GM18505 (cell line): ENCODE measurements at regions not wholly inside any gene's neighbourhood (a gene's known extent, or its start where the extent isn't known, plus 50 kb on each side); places are given as distances from the start of the nearest gene placed in this dataset.
"Not testable (repeated sequence)": the region's sequence is repeated elsewhere in the genome, so short reads cannot be mapped to it uniquely, and the experiment has no call there.

ENCODE experiments used
- ATAC-seq: cut with Tn5 transposase; IDR thresholded peaks from one replicate; pipeline ENCODE4 v1.9.1; 2021; ENCODE audit not compliant: unreplicated experiment
- POLR2A ChIP-seq: IDR thresholded peaks from 4 replicates; pipeline ENCODE4 v1.6.1; 2011; ENCODE audit warnings: borderline replicate concordance; ENCODE audit not compliant: insufficient read depth, insufficient read length; ENCODE audit errors: extremely low read depth

- no peak for TF ChIP-seq POLR2A
- ATAC-seq: no peak
Measured at GRCh38 chr9:124132671-124133147, 121.1 kb downstream of the LHX2 start.

DNA sequence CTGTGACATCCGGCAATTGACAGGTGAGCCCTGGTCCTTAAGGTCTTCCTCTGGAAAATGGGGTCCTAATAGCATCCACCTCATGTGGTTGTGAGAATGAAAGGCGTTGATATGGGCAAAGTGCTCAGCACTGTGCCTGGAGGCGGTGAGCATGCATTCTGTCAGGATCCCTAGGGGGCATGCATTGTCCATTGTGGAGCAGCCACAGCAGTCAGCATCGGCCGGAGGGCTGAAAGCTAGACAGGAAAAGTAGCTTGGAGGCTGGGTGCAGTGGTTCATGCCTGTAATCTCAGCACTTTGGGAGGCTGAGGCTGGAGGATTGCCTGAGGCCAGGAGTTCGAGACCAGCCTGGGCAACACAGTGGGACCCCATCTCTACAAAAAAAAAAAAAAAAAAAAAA, 122.2 kb downstream of the LHX2 start:
- TF ChIP-seq POLR2A: no peak
- ATAC-seq: no peak

DNA sequence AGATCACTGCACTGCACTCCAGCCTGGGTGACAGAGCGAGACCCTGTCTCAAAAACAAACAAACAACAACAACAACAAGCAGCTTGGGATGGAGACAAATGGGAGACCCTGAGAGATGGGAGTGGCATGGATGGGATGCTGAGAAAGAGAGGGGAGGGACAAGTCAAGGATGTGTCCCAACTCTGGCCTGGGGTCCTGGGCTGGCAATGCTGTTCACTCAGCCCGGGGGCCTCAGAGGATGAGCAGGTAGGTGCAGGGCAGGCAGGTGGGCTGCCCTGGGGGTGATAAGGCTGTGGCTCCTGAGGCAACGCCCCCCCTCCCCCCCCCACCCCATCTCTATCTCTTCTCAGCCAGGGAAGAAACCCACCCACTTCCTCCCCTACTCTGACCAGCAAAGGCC, 123.0 kb downstream of the LHX2 start:
- TF ChIP-seq POLR2A: no peak
- ATAC-seq: no peak

- no peak for TF ChIP-seq POLR2A
- no peak for ATAC-seq
Measured at GRCh38 chr9:124135813-124136365, 121.9 kb upstream of the NEK6 start.

DNA sequence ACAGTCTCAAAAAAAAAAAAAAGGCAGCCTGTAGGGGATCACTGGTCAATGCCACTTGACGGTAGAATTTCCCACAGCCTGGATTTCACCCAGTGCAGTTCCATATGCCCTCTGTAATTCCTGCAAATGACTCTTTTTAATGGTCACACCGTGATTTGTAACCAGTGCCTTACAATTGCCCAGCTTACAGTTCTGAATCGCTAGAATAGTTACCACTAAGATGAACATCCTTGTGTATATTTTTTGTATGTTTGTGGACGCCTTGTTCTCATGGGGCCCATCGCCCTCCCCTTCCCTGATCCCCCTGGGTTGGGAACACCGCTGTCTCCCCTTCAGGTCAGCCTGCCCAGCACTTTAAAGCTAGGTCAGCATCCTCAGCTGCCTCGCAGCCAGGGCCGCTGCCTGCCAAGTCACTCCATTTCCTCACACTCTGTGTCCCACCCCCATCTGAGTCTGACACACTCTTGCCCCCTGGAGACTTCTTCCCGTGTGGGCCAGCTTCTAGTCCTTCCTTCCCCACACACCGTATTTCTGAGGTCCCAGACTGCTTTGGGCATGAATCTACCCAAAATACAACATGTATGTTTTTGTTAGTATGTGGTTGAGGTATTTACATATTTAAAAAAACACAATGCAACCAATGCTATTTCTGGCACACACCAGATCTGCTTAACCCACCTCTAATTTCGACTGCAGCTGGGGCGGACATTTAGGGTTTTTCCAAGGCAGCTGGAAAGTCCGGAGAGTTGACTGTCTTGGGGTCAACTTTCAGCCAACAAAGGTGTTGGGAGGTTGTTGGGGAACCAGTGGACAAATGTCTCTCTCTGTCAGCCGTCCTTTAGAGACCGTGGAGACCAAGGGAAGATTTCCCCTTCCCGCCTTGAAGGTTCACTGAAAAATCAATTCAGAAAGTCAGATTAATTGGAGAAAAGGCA, 120.5 kb upstream of the NEK6 start:
- peak; percentile 50 for TF ChIP-seq POLR2A

GRCh38 chr9:124137944-124138335, 119.8 kb upstream of the NEK6 start:
- no peak for TF ChIP-seq POLR2A
- no peak for ATAC-seq

More for the DNA sequence above, 120.5 kb upstream of the NEK6 start:
- peak; percentile 67 for ATAC-seq

DNA sequence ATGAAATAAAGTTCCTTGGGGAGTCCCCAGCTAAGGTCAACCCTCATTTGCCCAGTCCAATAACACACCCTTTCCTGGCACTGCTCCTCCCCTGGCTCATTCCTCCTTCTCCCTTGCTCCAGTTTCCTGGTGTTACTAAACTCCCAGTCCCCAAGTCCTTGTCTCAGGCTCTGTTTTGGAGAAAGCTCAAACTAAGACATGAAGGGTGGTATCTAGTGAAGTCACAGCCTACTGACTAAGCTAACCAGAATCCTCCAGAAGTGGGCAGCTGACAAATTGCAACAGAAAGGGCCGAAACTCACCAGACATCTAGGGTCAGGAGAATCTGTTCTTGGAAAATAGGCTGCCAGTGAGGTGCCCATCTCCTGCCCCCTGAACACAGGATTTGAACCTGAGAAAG, 118.7 kb upstream of the NEK6 start:
- no peak for TF ChIP-seq POLR2A
- no peak for ATAC-seq

DNA sequence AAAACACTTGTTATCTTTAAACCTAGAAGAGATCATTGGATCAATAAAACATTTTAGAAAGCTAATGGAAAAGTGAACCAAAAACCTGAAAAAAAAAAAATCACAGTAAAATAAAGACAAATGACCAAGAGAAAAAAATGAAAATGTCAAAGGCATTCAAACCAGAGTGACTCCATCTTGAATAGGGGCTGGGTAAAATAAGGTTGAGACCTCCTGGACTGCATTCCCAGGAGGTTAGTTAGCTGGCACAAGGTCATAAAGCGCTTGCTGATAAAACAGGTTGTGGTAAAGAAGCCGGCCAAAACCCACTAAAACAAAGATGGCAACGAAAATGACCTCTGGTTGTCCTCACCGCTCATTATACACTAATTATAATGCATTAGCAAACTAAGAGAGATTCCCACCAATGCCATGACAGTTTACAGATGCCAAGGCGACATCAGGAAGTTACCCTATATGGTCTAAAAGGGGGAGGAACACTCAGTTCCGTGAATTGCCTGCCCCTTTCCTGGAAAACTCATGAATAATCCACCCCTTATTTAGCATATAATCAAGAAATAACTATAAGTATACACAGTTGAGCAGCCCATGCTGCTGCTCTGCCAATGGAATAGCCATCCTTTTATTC, 116.7 kb upstream of the NEK6 start:
- ATAC-seq: no peak
- no peak for TF ChIP-seq POLR2A

DNA sequence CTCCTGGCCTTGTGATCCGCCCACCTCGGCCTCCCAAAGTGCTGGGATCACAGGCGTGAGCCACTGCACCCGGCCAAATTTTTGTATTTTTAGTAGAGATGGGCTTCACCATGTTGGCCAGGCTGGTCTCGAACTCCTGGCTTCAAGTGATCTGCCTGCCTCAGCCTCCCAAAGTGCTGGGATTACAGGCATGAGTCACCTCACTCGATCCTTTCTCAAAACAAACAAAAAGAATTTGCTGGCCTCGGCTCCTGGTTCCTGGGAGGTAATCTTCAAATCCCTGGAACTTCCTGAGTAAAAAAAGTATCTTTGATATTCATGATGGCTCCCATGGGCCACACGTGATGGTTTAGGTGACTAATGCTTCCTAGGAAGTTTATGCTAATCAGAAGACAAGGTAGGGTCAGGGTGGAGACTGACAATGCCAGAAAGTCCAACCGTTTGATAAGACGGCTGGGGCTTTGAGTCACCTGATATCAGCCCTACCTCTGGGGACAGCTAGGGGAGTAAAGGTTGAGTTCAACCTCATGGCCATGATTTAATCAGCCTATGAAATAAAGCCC, 113.1 kb upstream of the NEK6 start:
- ATAC-seq: not testable (repeated sequence)

- ATAC-seq: no peak
- TF ChIP-seq POLR2A: no peak
Measured at GRCh38 chr9:124146031-124146561, 111.7 kb upstream of the NEK6 start.

- no peak for TF ChIP-seq POLR2A
- no peak for ATAC-seq
Measured at GRCh38 chr9:124149992-124150391, 107.8 kb upstream of the NEK6 start.

- no peak for TF ChIP-seq POLR2A
- ATAC-seq: no peak
Measured at GRCh38 chr9:124163760-124164255, 93.9 kb upstream of the NEK6 start.

GRCh38 chr9:124164811-124165210, 92.9 kb upstream of the NEK6 start:
- TF ChIP-seq POLR2A: no peak
- ATAC-seq: no peak

DNA sequence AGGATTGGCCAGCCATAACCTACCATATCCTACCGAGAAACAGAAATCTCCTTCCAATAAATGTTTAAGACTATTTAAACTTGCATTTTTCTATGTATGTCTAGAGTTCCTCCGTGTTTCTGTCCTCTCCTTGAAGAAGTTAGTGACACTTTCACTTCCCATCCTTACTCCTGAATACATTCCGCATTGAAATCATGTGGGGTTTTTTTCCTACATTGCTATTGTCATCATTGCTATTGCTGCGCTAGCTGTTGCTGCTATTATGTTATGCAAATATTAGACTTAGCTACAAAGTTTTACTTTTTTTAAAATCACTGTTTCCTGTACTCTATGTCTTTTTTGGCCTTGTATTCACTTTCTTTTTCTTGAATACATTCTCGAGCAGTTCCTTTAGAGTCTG, 83.3 kb upstream of the NEK6 start:
- ATAC-seq: no peak
- no peak for TF ChIP-seq POLR2A

DNA sequence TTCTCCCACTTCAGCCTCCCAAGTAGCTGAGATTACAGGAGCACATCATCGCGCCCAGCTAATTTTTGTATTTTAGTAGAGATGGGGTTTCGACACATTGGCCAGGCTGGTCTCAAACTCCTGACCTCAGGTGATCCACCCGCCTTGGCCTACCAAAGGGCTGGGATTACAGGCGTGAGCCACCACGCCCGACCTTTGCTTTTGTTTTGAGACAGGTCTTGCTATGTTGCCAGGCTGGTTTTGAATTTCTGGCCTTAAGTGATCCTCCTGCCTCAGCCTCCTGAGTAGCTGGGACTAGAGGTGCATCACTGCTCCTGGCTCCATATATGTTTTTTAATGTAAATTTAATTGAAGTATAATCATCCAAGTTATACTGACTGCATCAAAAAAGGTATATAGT, 80.2 kb upstream of the NEK6 start:
- ATAC-seq: not testable (repeated sequence)
